UCSD-AML1 (cell line): ENCODE measurements at regions not wholly inside any gene's neighbourhood (a gene's known extent, or its start where the extent isn't known, plus 50 kb on each side); places are given as distances from the start of the nearest gene placed in this dataset.

Experiments
- DNase-seq: peaks from one replicate; lab custom pipeline; 2025; ENCODE audit not compliant: unreplicated experiment; lab: John Stamatoyannopoulos, UW

GRCh38 chr13:84684048-84684662, 801.9 kb upstream of the SLITRK1 start:
- no peak for DNase-seq

- DNase-seq: no peak
Observed at GRCh38 chr13:84683448-84683847, 801.2 kb upstream of the SLITRK1 start.

DNA sequence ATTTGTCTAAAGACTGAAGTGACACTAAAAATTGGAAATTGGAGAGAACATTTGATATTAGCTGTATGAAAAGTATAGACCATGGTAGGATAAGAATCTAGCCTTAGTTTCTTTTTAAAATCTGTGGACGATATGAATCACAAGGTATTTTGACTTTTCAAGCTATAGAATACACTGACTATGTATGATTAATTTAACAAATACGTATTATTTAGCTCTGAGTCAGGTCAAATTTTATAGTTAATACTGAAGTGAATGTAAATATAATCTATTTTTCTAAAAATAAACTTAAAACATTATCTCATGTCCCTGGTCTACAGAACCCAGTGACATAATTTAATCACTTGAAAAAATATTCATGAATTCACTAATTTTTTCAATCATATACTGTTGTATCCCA, 795.6 kb upstream of the SLITRK1 start:
- DNase-seq: no peak

DNA sequence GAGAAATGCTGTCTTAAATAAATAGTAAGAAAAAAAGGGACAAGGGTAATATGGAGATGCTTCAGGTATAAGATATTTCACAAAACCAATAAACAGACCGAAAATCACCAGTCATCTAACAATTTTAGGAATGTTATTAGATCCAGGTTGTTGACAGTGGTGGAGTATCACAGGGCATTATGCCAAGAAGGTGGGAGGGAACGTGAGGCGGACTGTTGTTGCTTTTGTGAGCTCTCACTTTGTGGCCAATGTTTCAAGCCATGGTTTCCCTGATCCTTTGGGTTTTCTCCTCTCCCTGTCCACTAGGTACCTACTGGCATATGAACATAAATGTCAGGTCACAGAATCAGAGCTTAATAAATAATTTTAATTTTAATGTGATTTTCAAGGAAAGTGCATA, 790.3 kb upstream of the SLITRK1 start:
- no peak for DNase-seq

- DNase-seq: no peak
Observed at GRCh38 chr13:84670245-84670644, 788.0 kb upstream of the SLITRK1 start.

DNA sequence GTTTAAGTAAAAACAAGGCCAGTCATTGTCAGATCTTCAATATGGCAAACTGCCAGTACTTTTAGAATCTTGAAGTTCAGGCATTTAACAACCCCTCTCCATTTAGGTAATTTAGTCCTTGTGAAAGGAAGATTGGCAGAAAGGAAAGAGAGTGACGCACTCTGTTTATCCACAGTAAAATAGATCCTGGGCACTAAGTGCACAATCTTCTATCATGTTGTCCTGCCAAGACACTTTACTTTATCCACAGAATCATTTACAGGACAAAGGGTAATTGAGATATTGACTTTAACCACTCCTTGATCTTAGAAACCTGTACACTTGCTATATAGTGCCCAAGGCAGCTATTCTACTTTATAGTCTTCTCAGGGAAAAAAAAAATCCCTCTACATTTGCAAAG, 786.4 kb upstream of the SLITRK1 start:
- DNase-seq: no peak

GRCh38 chr13:84662491-84662890, 780.2 kb upstream of the SLITRK1 start:
- DNase-seq: peak; percentile 2

- DNase-seq: no peak
Observed at GRCh38 chr13:84661718-84662117, 779.4 kb upstream of the SLITRK1 start.

GRCh38 chr13:84659359-84659661, 777.0 kb upstream of the SLITRK1 start:
- DNase-seq: no peak

DNA sequence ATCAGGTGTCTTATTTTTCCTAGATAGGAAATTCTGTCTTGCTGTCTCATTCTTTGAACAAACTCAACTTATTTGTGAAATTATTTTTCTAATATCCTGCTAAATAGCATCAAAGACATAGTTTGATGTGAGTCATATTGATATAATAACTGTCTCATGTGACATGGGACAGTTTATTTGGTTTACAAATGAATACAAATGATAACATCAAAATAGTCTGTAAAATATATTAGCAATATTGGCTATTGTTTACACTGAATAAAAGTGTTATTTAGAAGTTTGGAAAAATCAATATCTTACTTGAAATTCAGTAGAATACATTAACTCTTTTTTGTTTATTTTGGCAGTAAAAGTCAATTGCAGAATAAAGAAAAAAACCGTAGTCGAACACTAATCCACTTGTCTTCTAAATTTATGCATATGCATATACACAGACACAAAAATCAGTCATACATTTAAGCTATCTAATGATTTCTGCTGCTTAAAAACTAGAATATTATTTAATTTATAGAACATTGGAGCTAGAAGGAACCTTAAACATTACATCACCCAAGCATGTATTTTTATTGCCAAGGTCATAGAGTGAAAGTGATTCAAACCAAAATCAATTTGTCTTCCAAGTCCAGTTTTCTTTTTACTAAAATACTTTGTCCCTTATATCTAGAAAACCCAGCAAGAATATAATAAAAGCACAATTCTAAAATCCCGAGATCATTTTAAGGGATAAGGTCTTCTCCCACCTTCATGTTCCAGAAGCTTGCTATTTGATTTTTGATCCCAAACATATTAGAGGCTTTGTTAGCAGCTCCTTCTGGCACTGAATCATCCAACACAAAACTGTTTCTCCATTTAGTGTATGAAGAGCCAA, 776.5 kb upstream of the SLITRK1 start:
- DNase-seq: no peak

DNA sequence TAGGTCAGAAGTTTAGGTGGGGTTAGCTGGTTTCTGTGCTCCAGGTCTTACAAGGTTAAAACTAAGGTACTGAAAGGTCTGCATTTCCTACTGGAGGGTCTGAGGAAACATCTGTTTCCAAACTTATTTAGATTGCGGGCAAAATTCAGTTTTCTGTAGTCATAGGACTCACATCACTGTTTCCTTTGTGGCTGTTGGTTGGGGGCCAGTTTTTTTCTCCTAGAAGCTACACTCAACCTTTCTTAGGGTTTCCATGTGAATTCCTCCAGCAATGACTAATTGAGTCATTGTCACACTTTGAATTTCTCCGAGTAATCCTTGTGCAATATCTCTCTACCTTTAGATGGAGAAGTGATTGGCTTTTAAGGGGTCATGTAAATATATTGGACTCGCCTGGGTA, 773.4 kb upstream of the SLITRK1 start:
- DNase-seq: peak; percentile 10

- peak; percentile 2 for DNase-seq
Observed at GRCh38 chr13:84654654-84655275, 772.5 kb upstream of the SLITRK1 start.

GRCh38 chr13:84653915-84654534, 771.8 kb upstream of the SLITRK1 start:
- DNase-seq: peak; percentile 4

- DNase-seq: no peak
Observed at GRCh38 chr13:84651705-84652104, 769.4 kb upstream of the SLITRK1 start.

DNA sequence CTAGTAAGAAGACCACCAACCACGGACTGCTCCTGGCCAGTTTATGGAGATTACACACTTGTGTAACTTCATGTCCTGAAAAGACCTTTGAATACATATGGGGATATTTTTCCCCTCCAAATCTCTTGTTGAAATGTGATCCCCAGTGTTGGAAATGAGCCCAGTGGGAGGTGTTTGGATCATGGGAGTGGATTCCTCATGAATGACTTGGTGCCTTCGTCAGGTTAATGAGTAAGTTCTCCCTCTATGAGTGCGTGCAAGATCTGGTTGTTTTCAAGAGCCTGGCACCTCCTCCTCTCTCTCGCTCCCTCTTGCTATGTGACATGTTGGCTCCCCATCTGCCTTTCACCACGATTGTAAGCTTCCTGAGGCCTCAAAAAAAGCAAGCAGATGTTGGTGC, 769.0 kb upstream of the SLITRK1 start:
- peak; percentile 3 for DNase-seq

DNA sequence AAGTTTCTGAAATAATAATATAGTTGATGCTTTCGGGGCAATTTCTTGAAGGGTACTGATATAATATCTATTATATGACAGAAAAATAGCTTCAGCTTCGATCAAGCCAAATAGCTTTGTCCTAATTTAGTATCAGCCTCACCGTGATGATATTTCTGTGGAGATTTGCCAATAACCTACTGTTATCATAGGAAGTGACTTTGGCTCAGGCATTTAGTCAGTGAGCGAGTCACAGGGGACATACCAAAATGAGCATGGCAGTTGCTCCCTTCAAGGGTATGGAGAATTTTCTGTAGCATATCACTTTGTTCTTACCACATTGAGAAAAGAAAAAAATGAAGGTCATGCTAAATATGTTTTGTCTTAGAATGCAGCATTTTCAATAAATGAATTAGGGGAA, 767.6 kb upstream of the SLITRK1 start:
- DNase-seq: no peak

DNA sequence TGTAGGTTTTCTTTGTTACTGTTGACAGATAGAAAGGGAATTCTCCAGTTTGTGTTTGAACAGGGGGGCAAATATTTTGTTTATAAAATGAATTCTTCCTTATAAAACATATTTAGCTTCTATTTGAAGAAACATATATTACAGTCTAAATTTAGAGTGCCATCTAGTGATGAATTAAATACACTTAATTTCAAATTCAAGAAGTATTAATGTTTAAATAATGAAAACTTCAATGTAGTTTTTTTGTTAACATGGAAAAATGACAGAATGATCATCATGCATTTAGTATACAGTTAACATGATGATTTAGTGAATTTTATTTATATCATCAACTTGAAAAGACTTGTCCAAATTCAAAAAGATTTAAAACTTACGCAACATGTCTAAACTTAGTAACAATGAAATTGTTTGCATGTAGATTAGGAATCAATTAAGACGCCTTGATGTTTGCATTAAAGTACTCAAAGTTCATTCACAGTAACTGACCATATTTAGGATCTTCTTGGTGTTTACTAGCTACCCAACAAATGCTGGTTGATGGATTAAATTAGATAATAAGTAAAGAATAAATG, 765.9 kb upstream of the SLITRK1 start:
- no peak for DNase-seq

GRCh38 chr13:84646957-84647356, 764.7 kb upstream of the SLITRK1 start:
- no peak for DNase-seq

GRCh38 chr13:84645196-84646012, 763.1 kb upstream of the SLITRK1 start:
- peak; percentile 24 for DNase-seq

GRCh38 chr13:84641491-84641890, 759.2 kb upstream of the SLITRK1 start:
- DNase-seq: no peak

GRCh38 chr13:84640691-84641090, 758.4 kb upstream of the SLITRK1 start:
- DNase-seq: no peak
